H1 (cell line): ENCODE measurements at regions not wholly inside any gene's neighbourhood (a gene's known extent, or its start where the extent isn't known, plus 50 kb on each side); places are given as distances from the start of the nearest gene placed in this dataset.

Experiments
- BRCA1 ChIP-seq: IDR thresholded peaks from 2 replicates; pipeline ENCODE4 v1.6.1; 2012; ENCODE audit warnings: low read depth, low read length, improper control_type of control experiment
- CHD7 ChIP-seq: fragments of 300-600 bp; sonication (generic); IDR thresholded peaks from 2 replicates; pipeline ENCODE4 v1.7.1; 2012; ENCODE audit warnings: low read length, moderate library complexity, mild to moderate bottlenecking, inconsistent platforms; ENCODE audit not compliant: insufficient replicate concordance
- POU5F1 ChIP-seq: IDR thresholded peaks from 2 replicates; pipeline ENCODE4 v1.6.1; 2011; ENCODE audit warnings: low read depth, mild to moderate bottlenecking, low read length, moderate library complexity
- TBP ChIP-seq: IDR thresholded peaks from 2 replicates; pipeline ENCODE4 v1.6.1; 2011; ENCODE audit warnings: low read depth, low read length, improper control_type of control experiment

- TF ChIP-seq POU5F1, result no peak
- TF ChIP-seq CHD7, result no peak
- no peak for TF ChIP-seq TBP
- TF ChIP-seq BRCA1, result no peak
- TF ChIP-seq, all 59 proteins: peak for 0
These were observed 146.6 kb upstream of the PBDC1 start (continued) for GRCh38 chrX:76026292-76026691.
